GM19324 (cell line): ENCODE measurements at regions not wholly inside any gene's neighbourhood (a gene's known extent, or its start where the extent isn't known, plus 50 kb on each side); places are given as distances from the start of the nearest gene placed in this dataset.

ENCODE experiments used
- ATAC-seq: cut with Tn5 transposase; IDR thresholded peaks from one replicate; pipeline ENCODE4 v1.9.1; 2021; ENCODE audit warnings: mild to moderate bottlenecking, moderate library complexity; ENCODE audit not compliant: unreplicated experiment, low FRiP score

- ATAC-seq = no peak
Observed at GRCh38 chr11:41849250-41849649, 389.8 kb upstream of the LRRC4C start.

DNA sequence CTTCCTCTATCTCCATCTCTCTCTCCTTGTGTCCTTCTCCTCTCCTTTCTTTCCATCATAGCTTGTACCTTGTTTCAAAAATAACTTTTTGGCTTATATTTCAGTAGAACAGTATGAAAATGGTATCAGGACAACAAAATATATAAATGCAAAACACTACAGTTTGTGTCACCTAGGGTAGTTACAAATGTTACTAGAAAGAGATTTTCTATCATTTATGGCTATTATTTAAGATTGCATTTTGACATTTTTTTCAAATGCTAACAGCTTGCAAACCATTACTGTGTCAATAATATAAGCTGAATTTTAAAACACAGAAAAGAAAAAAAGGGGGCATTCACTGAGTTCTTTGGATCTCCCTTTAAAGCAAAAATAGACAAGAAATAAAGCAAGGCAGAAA lies 392.3 kb upstream of the LRRC4C start:
- ATAC-seq = no peak

- ATAC-seq = no peak
Observed at GRCh38 chr11:41861838-41862237, 402.4 kb upstream of the LRRC4C start.

GRCh38 chr11:41866525-41866924 lies 407.1 kb upstream of the LRRC4C start:
- ATAC-seq = no peak

- no peak for ATAC-seq
Observed at GRCh38 chr11:41868606-41869005, 409.2 kb upstream of the LRRC4C start.

- ATAC-seq = no peak
Observed at GRCh38 chr11:41872426-41872825, 413.0 kb upstream of the LRRC4C start.

- no peak for ATAC-seq
Observed at GRCh38 chr11:41872870-41873269, 413.4 kb upstream of the LRRC4C start.

GRCh38 chr11:41878095-41878494 lies 418.6 kb upstream of the LRRC4C start:
- ATAC-seq = no peak

DNA sequence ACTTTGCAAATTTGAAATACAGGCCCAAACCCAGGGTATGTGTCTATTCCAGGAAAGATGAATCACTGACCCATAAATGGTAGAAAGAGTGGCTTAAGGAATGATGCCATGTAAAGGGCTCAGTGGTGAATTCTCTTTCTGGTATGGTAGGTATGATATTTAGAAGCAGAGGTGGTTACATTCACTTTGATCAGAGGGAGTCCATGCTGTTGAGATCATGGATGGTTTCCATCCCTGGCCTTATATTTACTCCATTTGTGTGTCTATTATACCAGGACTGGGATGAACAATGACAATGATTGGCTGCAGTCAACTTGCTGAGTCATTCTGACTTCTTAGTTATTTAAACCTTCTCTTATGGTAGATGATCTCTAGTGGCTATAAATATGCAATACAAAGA lies 419.8 kb upstream of the LRRC4C start:
- ATAC-seq = no peak

DNA sequence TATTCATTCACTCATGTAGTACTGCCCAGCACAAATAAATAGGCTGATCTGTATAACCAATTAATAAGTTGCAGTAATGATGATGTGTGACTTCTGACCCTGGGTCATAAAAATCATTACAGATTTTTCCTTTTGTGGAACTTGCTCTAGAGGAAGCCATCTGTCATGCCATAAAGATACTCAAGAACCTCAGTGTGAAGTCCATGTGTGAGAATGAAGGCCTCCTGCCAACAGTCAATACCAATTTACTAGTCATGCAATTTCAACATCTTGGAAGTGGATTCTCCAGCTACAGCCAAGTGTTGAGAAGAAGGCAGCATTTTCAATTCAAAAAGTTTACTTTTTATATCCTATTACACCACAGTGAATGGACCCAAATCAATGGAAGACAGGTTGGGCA lies 435.6 kb upstream of the LRRC4C start:
- no peak for ATAC-seq

DNA sequence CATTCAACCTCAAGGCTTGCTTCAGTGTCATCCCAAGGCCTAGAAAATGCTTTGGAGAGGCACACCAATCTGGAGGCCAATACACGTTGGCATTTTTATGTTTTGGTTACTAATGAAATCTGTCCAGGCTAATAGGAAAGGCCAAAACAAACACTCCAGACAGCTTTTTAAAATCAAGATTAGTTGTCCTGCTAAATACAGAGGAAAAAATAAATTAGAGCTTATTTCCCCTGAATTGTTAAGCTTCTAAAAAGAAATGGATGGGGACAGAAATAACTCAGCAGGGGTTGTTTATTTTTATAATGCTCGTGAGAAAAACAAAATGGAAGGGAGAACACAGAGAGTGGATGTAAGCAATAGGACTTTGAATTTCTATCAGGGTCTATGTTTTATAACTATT lies 438.5 kb upstream of the LRRC4C start:
- ATAC-seq = no peak

GRCh38 chr11:41917900-41918299 lies 458.4 kb upstream of the LRRC4C start:
- no peak for ATAC-seq

- ATAC-seq = no peak
Observed at GRCh38 chr11:41920374-41920773, 460.9 kb upstream of the LRRC4C start.

GRCh38 chr11:41921746-41922390 lies 462.4 kb upstream of the LRRC4C start:
- ATAC-seq = no peak

GRCh38 chr11:41926339-41926738 lies 466.9 kb upstream of the LRRC4C start:
- no peak for ATAC-seq

DNA sequence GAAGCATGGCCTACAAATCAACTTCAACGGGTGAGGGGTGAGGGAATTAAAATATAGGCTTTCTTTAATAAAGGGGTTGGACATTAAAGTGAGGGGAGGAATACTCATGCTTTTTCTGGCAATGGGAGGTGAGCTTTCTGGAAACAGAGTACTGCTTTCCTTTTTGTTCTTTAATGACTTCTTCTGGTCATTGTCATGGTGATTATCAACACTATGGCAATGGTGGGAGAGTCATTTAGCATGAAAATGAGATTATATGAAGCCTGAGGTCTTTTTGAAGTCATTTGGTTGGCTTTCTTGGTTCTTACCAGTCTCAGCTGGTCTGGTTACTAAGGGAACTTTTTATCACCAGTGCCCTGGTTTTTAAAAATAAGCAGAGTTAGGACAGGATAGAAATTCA lies 475.8 kb upstream of the LRRC4C start:
- ATAC-seq = no peak

DNA sequence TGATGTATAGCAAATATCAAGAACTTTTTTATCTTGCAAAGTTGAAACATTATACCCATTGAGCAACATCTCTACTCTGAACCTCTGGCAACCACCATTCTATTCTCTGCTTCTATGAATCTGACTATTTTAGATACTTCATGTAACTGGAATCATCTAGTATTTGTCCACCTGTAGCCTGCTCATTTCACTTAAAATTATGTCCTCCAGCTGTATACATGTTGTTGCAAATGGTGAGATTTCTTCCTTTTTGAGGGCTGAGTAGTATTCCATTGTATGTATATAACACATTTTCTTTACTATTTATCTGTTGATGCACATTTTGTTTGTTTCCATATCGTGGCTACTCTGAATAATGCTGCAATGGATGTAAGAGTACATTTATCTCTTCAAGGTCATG lies 476.3 kb upstream of the LRRC4C start:
- no peak for ATAC-seq

- no peak for ATAC-seq
Observed at GRCh38 chr11:41943656-41944055, 484.2 kb upstream of the LRRC4C start.

DNA sequence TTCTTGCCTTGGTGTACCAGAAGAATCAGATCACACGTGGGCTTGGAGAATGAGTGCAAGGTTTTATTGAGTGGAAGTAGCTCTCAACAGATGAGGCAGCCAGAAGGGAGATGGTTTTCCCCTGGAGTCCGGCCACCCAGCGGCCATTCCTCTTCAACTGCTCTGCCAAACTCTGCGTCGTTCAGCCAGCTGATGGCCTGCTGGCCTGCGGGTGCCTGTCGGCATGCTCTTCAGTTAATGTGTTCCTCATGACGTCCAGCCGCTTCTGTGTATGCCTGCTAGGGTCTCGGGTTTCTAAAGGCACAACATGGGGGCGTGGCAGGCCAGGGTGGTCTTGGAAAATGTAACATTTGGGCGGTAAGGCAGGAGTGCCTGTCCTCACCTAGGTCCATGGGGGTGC lies 487.9 kb upstream of the LRRC4C start:
- ATAC-seq = no peak

GRCh38 chr11:41950470-41951143 lies 491.2 kb upstream of the LRRC4C start:
- ATAC-seq = no peak

DNA sequence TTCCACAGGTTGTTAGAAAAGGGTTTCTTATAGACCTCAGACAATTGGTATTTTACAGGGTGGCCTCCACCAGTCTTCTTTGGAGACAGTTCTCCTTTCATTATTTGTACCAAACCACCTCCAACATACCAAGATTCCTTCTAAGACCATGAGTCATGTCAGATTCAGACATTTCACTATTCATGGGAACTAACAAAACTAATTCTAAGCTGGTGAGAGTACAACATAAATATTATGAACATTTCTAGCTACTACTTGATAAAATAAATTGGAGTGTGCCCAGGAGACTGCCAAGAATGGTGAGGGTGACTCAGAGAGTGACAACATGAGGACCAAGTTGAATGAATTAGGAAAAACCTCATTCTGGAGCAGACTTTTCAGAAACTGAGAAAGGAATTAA lies 494.6 kb upstream of the LRRC4C start:
- ATAC-seq = no peak

DNA sequence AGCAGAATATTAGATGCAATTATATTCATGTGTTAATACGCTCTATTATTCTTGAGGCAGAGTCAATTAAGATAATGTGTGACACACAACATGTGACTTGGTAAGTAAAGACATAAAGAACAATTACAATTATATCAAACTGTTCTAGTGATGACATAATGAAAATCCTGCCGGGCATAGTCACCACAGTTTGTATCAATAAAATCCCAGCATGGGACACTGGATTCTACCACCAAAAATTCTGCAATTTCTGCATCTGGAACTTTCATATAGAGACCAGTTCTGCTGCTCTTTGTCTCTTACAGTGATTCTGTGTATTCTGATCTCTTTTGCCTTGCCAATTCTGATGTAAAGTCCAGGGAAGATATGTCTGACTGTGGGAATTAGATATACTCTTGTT lies 495.6 kb upstream of the LRRC4C start:
- no peak for ATAC-seq
